Fibroblast of lung (primary cell): ENCODE measurements at regions not wholly inside any gene's neighbourhood (a gene's known extent, or its start where the extent isn't known, plus 50 kb on each side); places are given as distances from the start of the nearest gene placed in this dataset.

Experiments used
- DNase-seq, 2 donors: peaks; one replicate each; pipeline versions ENCODE4 v3.0.0 to v3.0.0-alpha.2; 2010; ENCODE audit warnings: low read depth in 2 of 2
- H2AFZ ChIP-seq: 2 replicates; pipeline ENCODE4 v1.5.1; 2012; ENCODE audit warnings: low read length, control low read depth, inconsistent platforms
- H3K27ac ChIP-seq: 2 replicates; pipeline ENCODE4 v1.5.1; 2011; ENCODE audit warnings: low read length, control low read depth; ENCODE audit not compliant: insufficient read depth
- H3K27me3 ChIP-seq: 2 replicates; pipeline ENCODE4 v1.5.1; 2011; ENCODE audit warnings: mild to moderate bottlenecking, low read length; ENCODE audit not compliant: control insufficient read depth, insufficient read depth
- H3K36me3 ChIP-seq: 2 replicates; pipeline ENCODE4 v1.5.1; 2011; ENCODE audit warnings: low read length; ENCODE audit not compliant: control insufficient read depth, insufficient read depth
- H3K4me1 ChIP-seq: 2 replicates; pipeline ENCODE4 v1.5.1; 2011; ENCODE audit warnings: low read length; ENCODE audit not compliant: control insufficient read depth, insufficient read depth; ENCODE audit errors: extremely low read depth
- H3K4me2 ChIP-seq: 2 replicates; pipeline ENCODE4 v1.5.1; 2011; ENCODE audit warnings: low read length, control low read depth; ENCODE audit not compliant: insufficient read depth; ENCODE audit errors: extremely low read depth
- H3K4me3 ChIP-seq, 4 experiments: fragments of 200-600 bp in 1 of 4; sonication (generic) in 1 of 4; replicated peaks in 1 of 4; 2 replicates each; pipeline ENCODE4 v1.5.1; 2011 to 2016; ENCODE audit warnings: low read length in 4 of 4, low read depth in 3 of 4, mild to moderate bottlenecking in 3 of 4, control low read depth in 2 of 4, inconsistent platforms in 1 of 4, mixed read lengths in 1 of 4; ENCODE audit not compliant: insufficient read depth in 1 of 4; ENCODE audit errors: control extremely low read depth in 1 of 4
- H3K79me2 ChIP-seq: 2 replicates; pipeline ENCODE4 v1.5.1; 2012; ENCODE audit warnings: mild to moderate bottlenecking, low read length, inconsistent platforms; ENCODE audit not compliant: control insufficient read depth, insufficient read depth
- H3K9ac ChIP-seq: 2 replicates; pipeline ENCODE4 v1.5.1; 2011; ENCODE audit warnings: mild to moderate bottlenecking, low read length, control low read depth; ENCODE audit not compliant: insufficient read depth
- H3K9me3 ChIP-seq: 2 replicates; pipeline ENCODE4 v1.5.1; 2012; ENCODE audit warnings: low read depth, low read length; ENCODE audit not compliant: control insufficient read depth, insufficient read depth
- H4K20me1 ChIP-seq: 2 replicates; pipeline ENCODE4 v1.5.1; 2011; ENCODE audit warnings: low read length; ENCODE audit not compliant: control insufficient read depth, insufficient read depth; ENCODE audit errors: extremely low read depth
- CTCF ChIP-seq, 2 donors: IDR thresholded peaks in 1 of 2; conservative IDR thresholded peaks in 1 of 2; 1 replicate in 1 of 2; 2 replicates in 1 of 2; pipeline ENCODE4 v1.5.1; 2011 to 2012; ENCODE audit warnings: low read length in 2 of 2, control low read depth in 1 of 2, inconsistent platforms in 1 of 2, low read depth in 1 of 2, mild to moderate bottlenecking in 1 of 2
- EZH2 ChIP-seq: IDR thresholded peaks from 2 replicates; pipeline ENCODE4 v1.5.1; 2012; ENCODE audit warnings: low read length, control low read depth, mild to moderate bottlenecking; ENCODE audit errors: missing control alignments

- no peaks in the 10 kb centered on the region for H3K36me3 ChIP-seq
- no peak overlapping the region for H3K27ac ChIP-seq
- no peaks in the 10 kb centered on the region for H3K27me3 ChIP-seq
- no peak for DNase-seq
- H2AFZ ChIP-seq, result no peak overlapping the region
- TF ChIP-seq CTCF (conservative IDR thresholded peaks at IDR 0.05 in 1 of 2, IDR thresholded peaks at IDR 0.05 in 1 of 2; ENCODE audit: low read depth in 1 of 2, low read length in 2 of 2), result no peak
- TF ChIP-seq EZH2, result no peak
- H3K9me3 ChIP-seq, result no peaks in the 10 kb centered on the region
- no peak overlapping the region for H3K9ac ChIP-seq
- no peak overlapping the region for H3K4me2 ChIP-seq
- no peak overlapping the region for H3K4me3 ChIP-seq
- peaks cover 24% of the 10 kb centered on the region for H3K4me1 ChIP-seq
- no peaks in the 10 kb centered on the region for H3K79me2 ChIP-seq
- no peaks in the 10 kb centered on the region for H4K20me1 ChIP-seq
These were observed 141.5 kb upstream of the FST start for GRCh38 chr5:53338971-53339370.

GRCh38 chr5:53339962-53340540 is 140.4 kb upstream of the FST start:
- H2AFZ ChIP-seq, result no peak overlapping the region
- peak in 1 of 2 donors; percentile 34 for DNase-seq
- no peak overlapping the region for H3K27ac ChIP-seq
- H3K4me2 ChIP-seq, result no peak overlapping the region
- no peaks in the 10 kb centered on the region for H3K79me2 ChIP-seq
- no peaks in the 10 kb centered on the region for H3K9me3 ChIP-seq
- TF ChIP-seq CTCF (conservative IDR thresholded peaks at IDR 0.05 in 1 of 2, IDR thresholded peaks at IDR 0.05 in 1 of 2; ENCODE audit: low read depth in 1 of 2, low read length in 2 of 2) (no peak), EZH2 (no peak)
- peaks cover 18% of the 10 kb centered on the region for H3K4me1 ChIP-seq
- H3K9ac ChIP-seq, result no peak overlapping the region
- no peaks in the 10 kb centered on the region for H4K20me1 ChIP-seq
- no peak overlapping the region for H3K4me3 ChIP-seq
- H3K27me3 ChIP-seq, result no peaks in the 10 kb centered on the region
- H3K36me3 ChIP-seq, result no peaks in the 10 kb centered on the region

GRCh38 chr5:53340956-53341750 is 139.3 kb upstream of the FST start:
- no peak overlapping the region for H3K9ac ChIP-seq
- no peak for DNase-seq
- H3K36me3 ChIP-seq, result no peaks in the 10 kb centered on the region
- no peak for TF ChIP-seq CTCF (conservative IDR thresholded peaks at IDR 0.05 in 1 of 2, IDR thresholded peaks at IDR 0.05 in 1 of 2; ENCODE audit: low read depth in 1 of 2, low read length in 2 of 2)
- no peak for TF ChIP-seq EZH2
- H3K27me3 ChIP-seq, result no peaks in the 10 kb centered on the region
- no peaks in the 10 kb centered on the region for H3K9me3 ChIP-seq
- H2AFZ ChIP-seq, result no peak overlapping the region
- no peaks in the 10 kb centered on the region for H3K79me2 ChIP-seq
- no peak overlapping the region for H3K27ac ChIP-seq
- peaks cover 14% of the 10 kb centered on the region for H3K4me1 ChIP-seq
- no peak overlapping the region for H3K4me2 ChIP-seq
- H3K4me3 ChIP-seq, result no peak overlapping the region
- H4K20me1 ChIP-seq, result no peaks in the 10 kb centered on the region
